ENCODE measurements at regions not wholly inside any gene's neighbourhood (a gene's known extent, or its start where the extent isn't known, plus 50 kb on each side); places are given as distances from the start of the nearest gene placed in this dataset.

DNA sequence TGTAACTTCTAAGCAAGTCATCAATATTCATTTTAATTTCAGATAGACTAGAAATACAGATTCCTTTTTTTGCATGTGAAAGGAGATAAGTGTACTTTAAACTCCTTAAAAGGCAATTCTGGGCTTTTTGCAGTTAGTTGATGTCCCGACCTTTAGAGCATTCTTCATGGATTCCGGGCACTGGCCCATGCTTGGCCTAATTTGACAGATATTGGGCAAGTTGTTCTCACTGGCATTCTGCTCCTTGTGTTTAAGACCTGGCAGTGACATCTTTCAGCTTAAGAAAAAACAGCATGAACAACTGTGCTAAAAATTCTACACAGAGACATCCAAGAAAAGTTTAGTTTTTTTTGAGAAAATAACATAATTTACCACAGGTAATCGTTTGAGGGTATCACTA lies 1037.2 kb downstream of the PCDH18 start:
- TF ChIP-seq EZH2 (IDR thresholded peaks at IDR 0.05) (no peak), CTCF (IDR thresholded peaks at IDR 0.05) (no peak), EZH2phosphoT487 (IDR thresholded peaks at IDR 0.05) (no peak)
